H1 (cell line): ENCODE measurements at regions not wholly inside any gene's neighbourhood (a gene's known extent, or its start where the extent isn't known, plus 50 kb on each side); places are given as distances from the start of the nearest gene placed in this dataset.

Experiments
- CTCF ChIA-PET: fragments of 300-600 bp; sonication (Branson Sonifier 250); formaldehyde crosslinking; loops from one replicate; lab custom pipeline; 2021; ENCODE audit not compliant: partially characterized antibody; lab: Charles Lee
- POLR2A ChIA-PET: fragments of 300-600 bp; sonication (Branson Sonifier 250); formaldehyde crosslinking; loops from one replicate; lab custom pipeline; 2021; ENCODE audit warnings: inconsistent platforms; ENCODE audit not compliant: partially characterized antibody; lab: Charles Lee
- DNase-seq, 2 experiments: peaks; one replicate each; pipeline versions ENCODE4 v3.0.0 to v3.0.0-alpha.2; 2010 to 2022; ENCODE audit warnings: low spot score in 2 of 2, low read depth in 1 of 2, mixed read lengths in 1 of 2
- FAIRE-seq: peaks from 2 replicates; lab custom pipeline; 2011; peaks lifted over from hg19 to GRCh38; lab: Jason Lieb, UNC
- H2AFZ ChIP-seq: 2 replicates; pipeline ENCODE4 v1.8.1; 2012; ENCODE audit warnings: low read length, inconsistent platforms
- H2AK5ac ChIP-seq: 2 replicates; pipeline ENCODE4 v1.6.1; 2013; ENCODE audit warnings: low read depth, low read length
- H2BK120ac ChIP-seq: replicated peaks from 2 replicates; pipeline ENCODE3; 2013; ENCODE audit warnings: low read depth, low read length, inconsistent platforms
- H2BK12ac ChIP-seq: 2 replicates; pipeline ENCODE4 v1.6.1; 2013; ENCODE audit warnings: low read depth, low read length
- H2BK15ac ChIP-seq: 2 replicates; pipeline ENCODE4 v1.6.1; 2013; ENCODE audit warnings: low read length
- H2BK20ac ChIP-seq: 2 replicates; pipeline ENCODE4 v1.6.1; 2013; ENCODE audit warnings: low read length
- H2BK5ac ChIP-seq: 2 replicates; pipeline ENCODE4 v1.6.1; 2013; ENCODE audit warnings: low read depth, low read length
- H3K14ac ChIP-seq: 2 replicates; pipeline ENCODE4 v1.6.1; 2013; ENCODE audit warnings: inconsistent platforms; ENCODE audit not compliant: insufficient read length
- H3K18ac ChIP-seq: 2 replicates; pipeline ENCODE4 v1.6.1; 2013; ENCODE audit warnings: low read length; ENCODE audit errors: extremely low read depth
- H3K23ac ChIP-seq: 2 replicates; pipeline ENCODE4 v1.6.1; 2013; ENCODE audit warnings: inconsistent platforms; ENCODE audit not compliant: insufficient read length
- H3K23me2 ChIP-seq: 2 replicates; pipeline ENCODE4 v1.6.1; 2013; ENCODE audit warnings: low read depth, low read length
- H3K27ac ChIP-seq: 2 replicates; pipeline ENCODE4 v1.6.1; 2011; ENCODE audit warnings: low read depth, low read length, inconsistent platforms
- H3K27me3 ChIP-seq, 4 experiments: replicated peaks in 1 of 4; 1 replicate in 1 of 4; 2 replicates in 3 of 4; pipeline versions ENCODE4 v1.6.1 to v1.8.1; 2011 to 2013; ENCODE audit warnings: low read length in 3 of 4, mild to moderate bottlenecking in 3 of 4, inconsistent platforms in 2 of 4, mixed read lengths in 2 of 4, moderate library complexity in 1 of 4; ENCODE audit not compliant: control insufficient read depth in 3 of 4, insufficient read depth in 3 of 4; ENCODE audit errors: extremely low read depth in 1 of 4
- H3K36me3 ChIP-seq, 4 experiments: 2 replicates each; pipeline versions ENCODE4 v1.6.1 to v1.8.1; 2011 to 2013; ENCODE audit warnings: mild to moderate bottlenecking in 4 of 4, low read length in 3 of 4, moderate library complexity in 2 of 4, control low read depth in 1 of 4, inconsistent platforms in 1 of 4; ENCODE audit not compliant: insufficient read depth in 4 of 4, control insufficient read depth in 2 of 4
- H3K4ac ChIP-seq: replicated peaks from 2 replicates; pipeline ENCODE3; 2013; ENCODE audit warnings: low read length, low read depth, mixed read lengths, inconsistent platforms; ENCODE audit not compliant: insufficient read length
- H3K4me1 ChIP-seq, 4 experiments: replicated peaks in 1 of 4; 1 replicate in 1 of 4; 2 replicates in 3 of 4; pipeline versions ENCODE4 v1.6.1 to v1.8.1; 2011 to 2013; ENCODE audit warnings: low read length in 3 of 4, inconsistent platforms in 2 of 4, mixed read lengths in 1 of 4; ENCODE audit not compliant: insufficient read depth in 4 of 4, control insufficient read depth in 3 of 4
- H3K4me2 ChIP-seq, 2 experiments: 2 replicates each; pipeline versions ENCODE4 v1.6.1 to v1.8.1; 2011 to 2013; ENCODE audit warnings: low read depth in 2 of 2, low read length in 2 of 2, control low read depth in 1 of 2, inconsistent platforms in 1 of 2, mild to moderate bottlenecking in 1 of 2; ENCODE audit not compliant: insufficient read depth in 1 of 2
- H3K4me3 ChIP-seq, 4 experiments: fragments of 200-600, 300-600 bp in 1 of 4; sonication (generic), shearing (Covaris generic), sonication (Bioruptor Twin) in 1 of 4; 2 replicates each; pipeline versions ENCODE4 v1.5.1 to v1.8.1; 2011 to 2016; ENCODE audit warnings: low read length in 4 of 4, low read depth in 3 of 4, control low read depth in 2 of 4, inconsistent platforms in 2 of 4, mild to moderate bottlenecking in 2 of 4, mixed read lengths in 1 of 4, moderate library complexity in 1 of 4; ENCODE audit not compliant: insufficient read depth in 2 of 4; ENCODE audit errors: extremely low read depth in 1 of 4
- H3K56ac ChIP-seq: replicated peaks from 2 replicates; pipeline ENCODE3; 2013; ENCODE audit warnings: low read depth, mild to moderate bottlenecking, mixed read lengths, low read length, inconsistent platforms; ENCODE audit not compliant: insufficient read length
- H3K79me1 ChIP-seq: 2 replicates; pipeline ENCODE4 v1.6.1; 2013; ENCODE audit warnings: low read depth, low read length, control low read depth
- H3K79me2 ChIP-seq, 2 experiments: 2 replicates each; pipeline versions ENCODE4 v1.6.1 to v1.8.1; 2012 to 2013; ENCODE audit warnings: low read length in 2 of 2, mild to moderate bottlenecking in 2 of 2, inconsistent platforms in 1 of 2; ENCODE audit not compliant: insufficient read depth in 2 of 2, control insufficient read depth in 1 of 2
- H3K9ac ChIP-seq, 4 experiments: replicated peaks in 1 of 4; 1 replicate in 1 of 4; 2 replicates in 3 of 4; pipeline versions ENCODE4 v1.6.1 to v1.8.1; 2011 to 2013; ENCODE audit warnings: low read depth in 3 of 4, low read length in 3 of 4, control low read depth in 2 of 4, mild to moderate bottlenecking in 2 of 4, moderate library complexity in 2 of 4, inconsistent platforms in 1 of 4; ENCODE audit errors: extremely low read depth in 1 of 4
- H3K9me3 ChIP-seq, 2 experiments: 2 replicates each; pipeline versions ENCODE4 v1.6.1 to v1.8.1; 2012 to 2013; ENCODE audit warnings: mild to moderate bottlenecking in 2 of 2, moderate library complexity in 2 of 2, control low read depth in 1 of 2, inconsistent platforms in 1 of 2, low read depth in 1 of 2, low read length in 1 of 2, mixed read lengths in 1 of 2; ENCODE audit not compliant: insufficient read depth in 2 of 2
- H4K20me1 ChIP-seq, 2 experiments: replicated peaks in 1 of 2; 2 replicates each; pipeline versions ENCODE3 to v1.8.1; 2011 to 2013; ENCODE audit warnings: inconsistent platforms in 2 of 2, low read length in 2 of 2, mild to moderate bottlenecking in 1 of 2; ENCODE audit not compliant: insufficient read depth in 2 of 2, control insufficient read depth in 1 of 2
- H4K5ac ChIP-seq: 2 replicates; pipeline ENCODE4 v1.6.1; 2013; ENCODE audit warnings: low read length, low read depth, mixed read lengths, inconsistent platforms; ENCODE audit not compliant: insufficient read length
- H4K8ac ChIP-seq: 2 replicates; pipeline ENCODE4 v1.8.0; 2013; ENCODE audit warnings: mild to moderate bottlenecking, moderate library complexity, low read length, inconsistent platforms; ENCODE audit not compliant: insufficient read depth; ENCODE audit errors: extremely low read depth
- H4K91ac ChIP-seq: replicated peaks from 2 replicates; pipeline ENCODE3; 2013; ENCODE audit warnings: low read length, mixed read lengths, inconsistent platforms; ENCODE audit not compliant: insufficient read length
- ATF2 ChIP-seq: IDR thresholded peaks from 2 replicates; pipeline ENCODE4 v1.6.1; 2012; ENCODE audit warnings: low read length, inconsistent platforms
- EGR1 ChIP-seq: IDR thresholded peaks from 2 replicates; pipeline ENCODE4 v1.6.1; 2011; ENCODE audit warnings: low read depth, low read length, borderline replicate concordance
- EZH2 ChIP-seq: fragments of 200-600 bp; sonication (generic); IDR thresholded peaks from 2 replicates; pipeline ENCODE4 v1.7.1; 2012; ENCODE audit warnings: low read depth, mild to moderate bottlenecking, moderate library complexity, low read length, inconsistent platforms; ENCODE audit not compliant: severe bottlenecking
- HDAC6 ChIP-seq: IDR thresholded peaks from one replicate; pipeline ENCODE4 v1.7.1; 2012; ENCODE audit warnings: low read depth, mild to moderate bottlenecking, inconsistent platforms, low read length, moderate library complexity
- JUND ChIP-seq: IDR thresholded peaks from 2 replicates; pipeline ENCODE4 v1.6.1; 2011; ENCODE audit warnings: mild to moderate bottlenecking, improper control_type of control experiment, low read length
- NRF1 ChIP-seq: IDR thresholded peaks from 2 replicates; pipeline ENCODE4 v1.6.1; 2011; ENCODE audit warnings: mild to moderate bottlenecking, low read depth, low read length, improper control_type of control experiment
- POU5F1 ChIP-seq: IDR thresholded peaks from 2 replicates; pipeline ENCODE4 v1.6.1; 2011; ENCODE audit warnings: low read depth, mild to moderate bottlenecking, low read length, moderate library complexity
- RAD21 ChIP-seq, 2 experiments: IDR thresholded peaks in 1 of 2; conservative IDR thresholded peaks in 1 of 2; 2 replicates each; pipeline ENCODE4 v1.6.1; 2011; ENCODE audit warnings: low read depth in 2 of 2, low read length in 2 of 2, improper control_type of control experiment in 1 of 2, inconsistent platforms in 1 of 2, mild to moderate bottlenecking in 1 of 2, moderate library complexity in 1 of 2
- RNF2 ChIP-seq: fragments of 200-900, 300-1000 bp; sonication (generic); IDR thresholded peaks from 2 replicates; pipeline ENCODE4 v1.7.1; 2016; ENCODE audit warnings: borderline replicate concordance, low read depth, mild to moderate bottlenecking, antibody characterized with exemption, low read length; ENCODE audit not compliant: poor library complexity, severe bottlenecking; ENCODE audit errors: missing control alignments
- SIN3A ChIP-seq, 2 experiments: IDR thresholded peaks in 1 of 2; conservative IDR thresholded peaks in 1 of 2; 2 replicates each; pipeline ENCODE4 v1.6.1; 2011 to 2012; ENCODE audit warnings: low read length in 2 of 2, improper control_type of control experiment in 1 of 2, low read depth in 1 of 2, mild to moderate bottlenecking in 1 of 2
- TCF12 ChIP-seq: IDR thresholded peaks from 2 replicates; pipeline ENCODE4 v1.6.1; 2011; ENCODE audit warnings: low read depth, mild to moderate bottlenecking, low read length
- YY1 ChIP-seq: IDR thresholded peaks from 2 replicates; pipeline ENCODE4 v1.6.1; 2011; ENCODE audit warnings: low read depth, mild to moderate bottlenecking, low read length
- WGBS, 2 experiments: shearing (Covaris generic) in 1 of 2; methylation state at CpG; one replicate each; pipeline versions ENCODE4 v1.1.6 to v1.1.7; 2013 to 2015; ENCODE audit warnings: low lambda C conversion rate in 2 of 2, mixed read lengths in 2 of 2, inconsistent platforms in 1 of 2, low coverage in 1 of 2, missing lambda C conversion rate in 1 of 2; ENCODE audit not compliant: insufficient replicate concordance in 2 of 2, insufficient coverage in 1 of 2, insufficient read length in 1 of 2; ENCODE audit errors: extremely low coverage in 1 of 2, missing lambda C conversion rate in 1 of 2; 5-methylcytosine and 5-hydroxymethylcytosine counted together

DNA sequence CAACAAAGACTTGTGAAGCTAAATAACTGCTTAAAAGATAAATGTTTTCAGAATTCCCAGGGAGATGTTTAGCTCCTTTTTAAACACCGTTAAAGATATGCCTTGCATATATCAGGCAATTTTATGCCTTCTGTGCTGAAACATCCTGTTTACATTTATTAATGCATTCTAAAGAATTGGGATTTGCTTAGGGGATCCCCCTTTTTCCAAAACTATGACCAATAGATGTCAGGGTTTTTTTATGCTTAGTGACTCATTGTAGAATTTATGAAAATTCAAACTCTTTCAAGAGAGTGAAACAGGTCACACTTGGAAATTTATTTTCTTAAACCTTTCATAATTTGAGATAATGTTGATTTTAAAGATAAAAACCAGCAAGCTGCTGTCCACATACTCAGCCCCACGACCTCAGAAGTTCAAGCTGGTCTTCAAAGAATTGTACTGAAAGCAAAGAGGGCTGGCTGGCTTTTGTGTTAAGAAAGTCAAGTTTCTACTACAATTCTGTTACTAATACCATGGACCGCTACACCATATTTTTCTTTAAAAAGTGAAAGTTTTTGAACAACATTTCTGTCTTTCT, 411.8 kb downstream of the ETV1 start:
- Histone ChIP-seq H3K27me3 (no peaks in the 10 kb centered on the region), H4K8ac (no peak overlapping the region), H3K18ac (no peak overlapping the region), H3K27ac (no peak overlapping the region), H3K4me1 (peaks cover 0 to 3% (median 1%) of the 10 kb centered on the region in 4 experiments; a peak in 4 of 7 replicates), H3K4ac (no peak overlapping the region), H2BK120ac (no peak overlapping the region), H3K23me2 (no peaks in the 10 kb centered on the region), H3K23ac (no peak overlapping the region), H3K4me2 (no peak overlapping the region), H3K14ac (no peak overlapping the region), H3K4me3 (no peak overlapping the region), H3K56ac (no peak overlapping the region), H2BK20ac (no peak overlapping the region), H2BK12ac (no peak overlapping the region), H3K79me2 (no peaks in the 10 kb centered on the region), H2AFZ (no peak overlapping the region), H2BK5ac (no peak overlapping the region), H3K9ac (no peak overlapping the region), H3K36me3 (no peaks in the 10 kb centered on the region), H4K91ac (no peak overlapping the region), H4K5ac (no peak overlapping the region), H3K79me1 (no peaks in the 10 kb centered on the region), H2AK5ac (no peak overlapping the region), H2BK15ac (no peak overlapping the region), H3K9me3 (no peaks in the 10 kb centered on the region), H4K20me1 (no peaks in the 10 kb centered on the region)
- ChIA-PET POLR2A (no interaction called here), CTCF (no interaction called here)
- FAIRE-seq (no peak), DNase-seq (no peak)
- 83% methylated on average over 3 of the region's 3 CpGs; no CpG with 5 or more reads in 1 of the 2 experiments for WGBS, 2 experiments
- TF ChIP-seq POU5F1 (no peak), HDAC6 (no peak), ATF2 (no peak), TCF12 (no peak), NRF1 (no peak), YY1 (no peak), EZH2 (no peak), RAD21 (IDR thresholded peaks at IDR 0.05 in 1 of 2, conservative IDR thresholded peaks at IDR 0.05 in 1 of 2; ENCODE audit: low read depth in 2 of 2, low read length in 2 of 2) (no peak), SIN3A (conservative IDR thresholded peaks at IDR 0.05 in 1 of 2, IDR thresholded peaks at IDR 0.05 in 1 of 2; ENCODE audit: low read depth in 1 of 2, low read length in 2 of 2) (no peak), JUND (no peak), RNF2 (no peak), EGR1 (no peak)
